ENCODE measurements at regions not wholly inside any gene's neighbourhood (a gene's known extent, or its start where the extent isn't known, plus 50 kb on each side); places are given as distances from the start of the nearest gene placed in this dataset.

- DNase-seq (ENCODE audit: low read depth, low spot score) = peak; percentile 20
Measured at GRCh38 chr15:70406617-70407335, 309.1 kb upstream of the TLE3 start.

GRCh38 chr15:70401709-70402108 lies 304.0 kb upstream of the TLE3 start:
- no peak for DNase-seq (ENCODE audit: low read depth, low spot score)

GRCh38 chr15:70400766-70401541 lies 303.2 kb upstream of the TLE3 start:
- no peak for DNase-seq (ENCODE audit: low read depth, low spot score)

- no peak for DNase-seq (ENCODE audit: low read depth, low spot score)
Measured at GRCh38 chr15:70399204-70399603, 301.5 kb upstream of the TLE3 start.

GRCh38 chr15:70398694-70399093 lies 301.0 kb upstream of the TLE3 start:
- no peak for DNase-seq (ENCODE audit: low read depth, low spot score)

- DNase-seq (ENCODE audit: low read depth, low spot score) = no peak
Measured at GRCh38 chr15:70396807-70397206, 299.1 kb upstream of the TLE3 start.

- no peak for DNase-seq (ENCODE audit: low read depth, low spot score)
Measured at GRCh38 chr15:70395164-70395563, 297.4 kb upstream of the TLE3 start.

GRCh38 chr15:70390723-70391122 lies 293.0 kb upstream of the TLE3 start:
- no peak for DNase-seq (ENCODE audit: low read depth, low spot score)

GRCh38 chr15:70387993-70388392 lies 290.3 kb upstream of the TLE3 start:
- no peak for DNase-seq (ENCODE audit: low read depth, low spot score)

- no peak for DNase-seq (ENCODE audit: low read depth, low spot score)
Measured at GRCh38 chr15:70387081-70387480, 289.4 kb upstream of the TLE3 start.

GRCh38 chr15:70385711-70386110 lies 288.0 kb upstream of the TLE3 start:
- no peak for DNase-seq (ENCODE audit: low read depth, low spot score)

- peak; percentile 92 for DNase-seq (ENCODE audit: low read depth, low spot score)
Measured at GRCh38 chr15:70385052-70385451, 287.3 kb upstream of the TLE3 start.

GRCh38 chr15:70383856-70384255 lies 286.1 kb upstream of the TLE3 start:
- no peak for DNase-seq (ENCODE audit: low read depth, low spot score)

- DNase-seq (ENCODE audit: low read depth, low spot score) = no peak
Measured at GRCh38 chr15:70382762-70383458, 285.2 kb upstream of the TLE3 start.

GRCh38 chr15:70382009-70382749 lies 284.5 kb upstream of the TLE3 start:
- DNase-seq (ENCODE audit: low read depth, low spot score) = no peak

- no peak for DNase-seq (ENCODE audit: low read depth, low spot score)
Measured at GRCh38 chr15:70379938-70380883, 282.5 kb upstream of the TLE3 start.

GRCh38 chr15:70379134-70379533 lies 281.4 kb upstream of the TLE3 start:
- DNase-seq (ENCODE audit: low read depth, low spot score) = no peak

GRCh38 chr15:70378126-70379031 lies 280.7 kb upstream of the TLE3 start:
- no peak for DNase-seq (ENCODE audit: low read depth, low spot score)

GRCh38 chr15:70376929-70377691 lies 279.4 kb upstream of the TLE3 start:
- peak; percentile 62 for DNase-seq (ENCODE audit: low read depth, low spot score)
